Stimulated activated CD8-positive, alpha-beta memory T cell treated with anti-CD3 and anti-CD28 coated beads, Interleukin-12 subunit alpha, Interleukin-12 subunit beta, amount 100 ng/mL, for 1 hour (primary cell): ENCODE measurements at regions not wholly inside any gene's neighbourhood (a gene's known extent, or its start where the extent isn't known, plus 50 kb on each side); places are given as distances from the start of the nearest gene placed in this dataset.
"Not testable (repeated sequence)": the region's sequence is repeated elsewhere in the genome, so short reads cannot be mapped to it uniquely, and the experiment has no call there.

Experiments used
- DNase-seq: peaks from one replicate; pipeline ENCODE4 v3.0.0-alpha.2; 2020; ENCODE audit warnings: low read depth

- no peak for DNase-seq
Measured at GRCh38 chr9:73344060-73344459, 192.4 kb downstream of the ANXA1 start.

GRCh38 chr9:73347123-73347522 is 195.5 kb downstream of the ANXA1 start:
- DNase-seq: no peak

- no peak for DNase-seq
Measured at GRCh38 chr9:73347720-73348119, 196.1 kb downstream of the ANXA1 start.

GRCh38 chr9:73348471-73348870 is 196.8 kb downstream of the ANXA1 start:
- DNase-seq: no peak

GRCh38 chr9:73349476-73349875 is 197.8 kb downstream of the ANXA1 start:
- no peak for DNase-seq

- no peak for DNase-seq
Measured at GRCh38 chr9:73357607-73358006, 205.9 kb downstream of the ANXA1 start.

- no peak for DNase-seq
Measured at GRCh38 chr9:73370053-73370452, 218.4 kb downstream of the ANXA1 start.

GRCh38 chr9:73371801-73372200 is 220.1 kb downstream of the ANXA1 start:
- no peak for DNase-seq

- no peak for DNase-seq
Measured at GRCh38 chr9:73380411-73380810, 228.7 kb downstream of the ANXA1 start.

GRCh38 chr9:73402081-73403028 is 250.7 kb downstream of the ANXA1 start:
- DNase-seq: no peak

- no peak for DNase-seq
Measured at GRCh38 chr9:73411494-73411893, 259.8 kb downstream of the ANXA1 start.

- DNase-seq: no peak
Measured at GRCh38 chr9:73412874-73413273, 261.2 kb downstream of the ANXA1 start.

GRCh38 chr9:73423891-73424290 is 272.2 kb downstream of the ANXA1 start:
- DNase-seq: no peak

- no peak for DNase-seq
Measured at GRCh38 chr9:73426269-73426668, 274.6 kb downstream of the ANXA1 start.

- DNase-seq: no peak
Measured at GRCh38 chr9:73434826-73435225, 283.2 kb downstream of the ANXA1 start.

GRCh38 chr9:73437758-73438157 is 286.1 kb downstream of the ANXA1 start:
- no peak for DNase-seq

GRCh38 chr9:73439839-73440238 is 288.2 kb downstream of the ANXA1 start:
- not testable (repeated sequence) for DNase-seq

GRCh38 chr9:73441223-73441622 is 289.6 kb downstream of the ANXA1 start:
- DNase-seq: no peak

- no peak for DNase-seq
Measured at GRCh38 chr9:73441890-73442818, 290.5 kb downstream of the ANXA1 start.

- DNase-seq: no peak
Measured at GRCh38 chr9:73444821-73445220, 293.2 kb downstream of the ANXA1 start.

- not testable (repeated sequence) for DNase-seq
Measured at GRCh38 chr9:73445384-73445783, 293.7 kb downstream of the ANXA1 start.

GRCh38 chr9:73446306-73446705 is 294.6 kb downstream of the ANXA1 start:
- DNase-seq: no peak

- DNase-seq: no peak
Measured at GRCh38 chr9:73451003-73451402, 299.3 kb downstream of the ANXA1 start.
